NCI-H2227 (cell line): ENCODE measurements at regions not wholly inside any gene's neighbourhood (a gene's known extent, or its start where the extent isn't known, plus 50 kb on each side); places are given as distances from the start of the nearest gene placed in this dataset.
"Not testable (repeated sequence)": the region's sequence is repeated elsewhere in the genome, so short reads cannot be mapped to it uniquely, and the experiment has no call there.

Experiments used
- DNase-seq: peaks from one replicate; lab custom pipeline; 2025; ENCODE audit not compliant: unreplicated experiment; lab: John Stamatoyannopoulos, UW

DNA sequence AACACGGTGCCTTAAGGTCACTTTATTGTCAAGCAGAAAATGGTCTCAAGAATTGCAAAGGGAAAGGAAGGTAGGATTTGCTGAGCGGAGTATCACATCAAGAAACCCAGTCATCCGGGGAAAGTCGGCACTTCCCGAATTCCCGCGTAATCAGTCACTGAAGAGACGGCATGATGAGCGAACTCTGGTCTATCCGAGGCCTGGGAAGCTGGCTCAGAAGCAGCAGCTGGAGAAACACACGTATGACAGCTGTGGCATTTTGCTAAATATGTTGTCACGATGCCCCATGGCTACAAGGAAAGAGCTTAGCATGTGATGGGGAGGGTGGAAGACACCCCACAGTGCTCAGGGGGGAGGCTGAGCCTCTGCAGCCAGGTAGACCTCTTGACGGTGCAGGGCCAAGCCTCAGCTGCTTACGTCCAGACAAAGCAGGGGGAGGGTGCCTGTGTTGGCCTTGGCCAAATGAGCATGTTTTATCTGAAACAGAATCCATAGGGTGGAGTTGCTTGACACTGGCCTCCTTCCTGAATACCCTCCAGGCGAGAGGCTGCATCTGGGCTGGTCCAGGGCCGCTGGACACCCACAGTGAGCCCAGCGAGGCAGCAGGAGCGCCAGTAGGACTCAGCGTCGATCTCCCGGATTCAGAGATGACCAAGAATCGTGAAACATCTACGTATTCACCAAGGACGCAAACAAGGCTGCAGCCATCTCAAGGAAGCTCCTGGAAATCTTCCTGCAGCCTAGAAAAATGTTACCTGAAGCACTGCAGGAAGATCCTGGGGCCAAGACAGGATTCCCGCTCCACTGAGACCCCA lies 118.8 kb upstream of the AFDN start:
- DNase-seq: no peak

DNA sequence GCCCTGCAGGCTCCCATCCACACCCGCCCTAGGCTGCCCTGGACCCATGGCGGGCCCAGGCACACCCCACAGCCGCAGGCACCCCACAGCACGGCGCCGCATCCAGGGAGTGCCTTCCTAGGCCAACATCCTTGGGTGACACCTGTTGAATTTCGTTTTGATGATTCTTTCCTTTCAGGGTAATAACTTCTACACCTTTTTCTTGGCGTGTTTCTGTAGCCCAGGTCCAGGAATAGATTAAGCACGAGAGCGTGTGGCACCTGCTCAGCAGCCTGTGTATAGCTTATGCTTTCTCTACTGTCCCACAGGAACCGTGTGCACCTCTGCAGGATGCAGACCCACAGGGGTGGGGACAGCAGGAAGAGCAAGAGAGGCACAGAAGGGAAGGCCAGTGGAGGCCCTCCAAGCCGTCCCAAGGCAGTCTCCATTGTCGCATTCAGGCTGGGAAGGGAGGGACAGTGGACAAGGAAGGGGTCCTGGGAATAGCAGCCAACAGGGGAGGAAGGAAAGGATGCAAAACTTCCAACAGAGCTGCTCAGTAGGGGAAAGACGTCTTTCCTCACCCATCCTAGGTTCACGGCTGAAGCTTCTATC lies 118.1 kb upstream of the AFDN start:
- no peak for DNase-seq

DNA sequence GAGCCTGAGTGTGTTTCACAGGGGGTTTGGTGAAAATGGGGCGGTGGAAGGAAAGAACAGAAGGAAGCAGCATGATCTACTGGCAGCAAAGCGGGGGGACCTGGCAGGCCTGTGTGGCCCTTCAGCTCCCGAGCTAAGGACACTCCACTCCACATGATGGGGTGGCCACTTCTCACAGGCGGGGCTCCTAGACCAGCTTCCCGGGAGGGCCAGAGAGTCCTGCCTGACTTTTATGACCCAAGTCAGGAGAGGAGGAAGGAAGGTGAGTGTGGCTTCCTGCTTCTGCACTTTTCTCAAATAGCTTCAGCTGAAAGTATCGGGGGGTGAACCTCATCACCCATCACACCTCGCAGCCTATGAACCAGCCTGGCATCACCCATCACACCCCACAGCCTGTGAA lies 117.5 kb upstream of the AFDN start:
- DNase-seq: no peak

DNA sequence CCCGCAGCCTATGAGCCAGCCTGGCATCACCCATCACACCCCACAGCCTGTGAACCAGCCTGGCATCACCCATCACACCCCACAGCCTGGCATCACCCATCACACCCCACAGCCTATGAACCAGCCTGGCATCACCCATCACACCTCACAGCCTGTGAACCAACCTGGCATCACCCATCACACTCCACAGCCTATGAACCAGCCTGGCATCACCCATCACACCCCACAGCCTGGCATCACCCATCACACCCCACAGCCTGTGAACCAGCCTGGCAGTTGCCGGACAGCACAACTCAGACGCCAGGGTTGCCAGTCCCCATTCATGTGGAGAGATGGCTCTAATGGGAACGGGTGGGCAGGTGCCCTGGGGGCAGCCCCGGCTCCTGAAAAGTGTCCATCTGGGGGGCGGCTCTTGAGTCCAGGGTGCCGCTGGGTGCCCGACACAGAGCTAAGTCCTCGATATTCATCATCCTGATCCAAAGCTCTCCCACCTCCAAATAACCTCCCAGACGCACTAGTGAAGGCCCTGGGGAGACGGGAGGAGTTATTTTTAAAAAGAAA lies 116.9 kb upstream of the AFDN start:
- not testable (repeated sequence) for DNase-seq

DNA sequence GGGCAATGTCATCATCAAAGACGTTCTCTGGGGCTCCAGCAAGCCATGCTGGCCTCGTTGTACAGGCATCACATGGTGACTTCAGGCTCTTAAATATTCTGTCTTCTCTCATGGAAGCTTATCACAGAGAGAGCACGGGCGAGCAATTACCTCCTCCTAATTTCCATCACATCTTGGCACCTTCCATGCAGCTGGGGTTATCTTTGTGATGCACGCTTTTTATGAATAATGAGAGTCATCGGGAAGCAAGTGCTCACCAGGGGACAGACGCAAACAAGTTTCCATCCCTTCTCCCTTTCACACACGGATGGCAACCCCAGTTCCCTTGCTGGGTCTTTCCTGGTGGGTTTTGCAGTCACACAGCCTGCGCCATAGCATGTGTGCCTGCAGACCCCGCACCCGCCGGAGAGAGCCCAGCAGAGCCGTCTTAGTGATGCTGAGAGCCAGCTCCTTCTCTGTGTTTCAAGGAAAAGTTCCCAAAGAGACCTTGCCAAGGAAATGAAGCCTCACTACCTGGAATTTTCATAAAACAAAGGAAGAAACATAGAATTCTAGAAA lies 116.3 kb upstream of the AFDN start:
- DNase-seq: no peak

DNA sequence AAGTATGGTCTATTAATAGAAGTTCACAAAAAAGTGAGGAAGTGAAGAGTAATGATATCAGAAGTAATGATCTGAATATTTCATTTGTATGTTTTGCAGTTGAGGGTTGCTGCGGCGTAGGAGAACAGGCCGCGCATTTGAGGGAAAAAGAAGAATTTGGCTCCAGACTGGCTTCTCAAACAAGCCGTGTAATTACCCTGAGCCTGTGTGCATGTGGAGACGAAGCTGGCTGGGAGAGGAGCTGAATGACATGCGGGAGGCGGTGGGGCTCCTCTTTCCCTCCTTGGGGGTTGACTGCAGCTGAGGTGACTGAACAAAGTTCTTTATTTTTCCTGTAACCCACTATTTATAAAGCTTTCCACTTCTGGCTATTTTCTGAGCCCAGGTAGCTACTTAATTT lies 115.5 kb upstream of the AFDN start:
- DNase-seq: no peak

DNA sequence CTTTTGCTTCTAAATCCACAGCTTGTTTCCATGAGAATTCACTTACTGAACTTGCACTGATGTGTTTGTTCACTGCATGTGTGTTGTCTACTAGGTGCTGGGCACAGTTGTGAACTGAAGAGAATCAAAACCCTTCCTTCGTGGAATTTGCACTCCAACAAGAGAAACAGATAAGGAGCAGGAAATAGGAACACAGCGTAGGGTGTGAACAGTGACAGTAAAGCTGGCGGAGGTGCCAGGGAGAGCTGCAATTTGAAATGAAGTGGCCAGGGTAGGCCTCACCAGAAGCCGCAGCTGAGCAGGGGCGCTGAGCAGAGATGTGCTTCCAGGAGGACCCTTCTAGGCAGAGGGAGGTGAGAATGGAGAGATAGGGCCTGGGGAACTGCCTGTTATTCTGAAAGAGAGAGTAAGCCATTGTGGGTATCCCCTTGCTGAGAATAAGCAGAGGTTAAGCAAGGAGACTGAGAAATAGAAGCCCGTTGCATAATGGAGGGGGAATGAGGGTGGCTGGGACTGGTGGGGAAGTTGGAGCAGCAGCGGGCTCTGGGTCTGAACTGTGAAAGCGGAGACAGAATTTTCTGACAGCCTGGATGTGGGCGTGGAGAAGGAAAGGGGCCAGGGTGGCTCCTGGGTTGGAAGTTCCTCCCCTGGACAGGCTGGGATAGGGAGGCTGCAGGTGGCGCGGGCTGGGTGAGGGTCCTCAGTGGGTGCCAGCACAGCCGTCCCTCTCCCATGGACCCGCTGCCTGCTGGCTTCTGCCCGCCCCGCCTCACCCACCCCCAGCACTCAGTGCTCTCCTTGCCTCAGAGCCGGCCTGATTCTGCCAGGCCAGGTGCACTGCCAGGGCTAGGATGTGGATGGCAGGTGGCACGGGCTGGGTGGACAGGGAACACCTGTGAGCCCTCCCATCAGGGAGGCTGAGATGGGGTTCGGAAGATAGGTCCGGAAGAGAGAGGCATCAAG lies 114.7 kb upstream of the AFDN start:
- no peak for DNase-seq

DNA sequence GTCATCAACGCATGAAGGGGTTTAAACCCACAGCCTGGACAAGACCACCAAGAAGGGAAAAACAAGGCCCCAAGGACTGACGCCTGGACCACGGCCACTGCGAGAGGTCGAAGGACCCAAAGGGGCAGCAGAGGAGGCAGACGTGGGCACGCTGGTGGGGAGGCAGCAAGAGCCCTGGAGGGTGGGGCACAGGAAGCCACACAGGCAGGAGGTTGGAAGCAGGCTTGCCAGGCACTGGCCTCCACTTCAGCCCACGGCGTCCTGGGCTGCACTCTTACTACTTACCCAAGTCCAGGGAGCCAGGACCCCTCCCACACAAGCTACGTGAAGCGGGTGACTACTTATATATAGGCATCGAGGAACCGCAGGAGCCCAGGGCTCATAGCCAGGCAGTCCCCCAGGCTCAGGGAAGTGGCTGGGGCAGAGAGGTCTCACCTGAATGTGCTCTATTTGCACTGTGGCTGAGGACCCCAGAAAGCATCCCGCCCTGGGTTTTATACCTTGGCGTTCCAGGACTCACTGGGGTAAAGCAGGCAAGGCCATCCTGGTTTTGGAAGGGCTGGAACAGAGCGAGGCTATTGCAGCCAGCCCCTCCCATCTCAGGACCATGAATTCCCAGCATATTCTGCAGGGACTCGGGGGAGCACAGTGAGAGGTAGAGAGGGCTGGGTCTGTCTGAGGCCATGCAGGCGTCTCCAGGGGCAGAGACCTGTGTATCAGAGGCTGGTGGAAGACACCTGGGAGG lies 113.8 kb upstream of the AFDN start:
- DNase-seq: no peak

DNA sequence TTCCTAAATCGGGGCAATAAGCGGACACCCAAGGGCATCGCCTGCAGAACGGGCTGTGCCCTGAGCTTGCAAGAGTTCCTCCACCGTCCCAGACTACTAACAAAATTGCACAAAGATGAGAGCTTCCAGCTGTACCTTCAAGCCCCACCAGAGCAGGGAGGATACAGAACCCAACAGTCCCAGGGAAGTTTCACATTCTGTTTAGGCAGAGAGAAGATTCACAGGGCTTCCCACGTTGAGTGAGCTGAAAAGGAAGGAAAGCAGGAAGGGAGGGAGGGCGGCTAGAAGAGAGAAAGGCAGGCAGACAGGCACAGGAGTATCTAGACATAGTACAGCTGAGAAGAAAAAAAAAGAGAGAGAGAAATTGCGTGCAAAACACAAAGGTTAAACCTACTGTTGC lies 112.6 kb upstream of the AFDN start:
- no peak for DNase-seq

DNA sequence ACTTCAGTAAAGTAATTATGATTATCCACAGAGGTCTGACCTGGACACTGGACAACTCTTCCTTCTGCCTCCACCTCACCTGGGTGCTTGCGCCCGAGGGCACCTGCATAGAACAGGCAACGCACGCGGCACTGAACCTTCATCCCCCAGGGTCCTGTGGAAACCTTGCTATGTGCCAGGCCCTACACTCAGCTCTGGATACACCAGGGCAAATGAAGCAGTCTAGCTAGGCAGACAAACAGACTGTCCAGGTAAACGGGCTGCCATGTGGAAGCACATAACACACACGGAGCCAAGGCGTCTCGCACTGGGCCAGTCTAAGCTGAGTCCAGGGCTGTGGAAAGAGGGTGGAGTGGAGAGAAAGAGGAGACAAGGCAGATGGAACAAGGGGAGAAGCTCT lies 109.3 kb upstream of the AFDN start:
- no peak for DNase-seq

DNA sequence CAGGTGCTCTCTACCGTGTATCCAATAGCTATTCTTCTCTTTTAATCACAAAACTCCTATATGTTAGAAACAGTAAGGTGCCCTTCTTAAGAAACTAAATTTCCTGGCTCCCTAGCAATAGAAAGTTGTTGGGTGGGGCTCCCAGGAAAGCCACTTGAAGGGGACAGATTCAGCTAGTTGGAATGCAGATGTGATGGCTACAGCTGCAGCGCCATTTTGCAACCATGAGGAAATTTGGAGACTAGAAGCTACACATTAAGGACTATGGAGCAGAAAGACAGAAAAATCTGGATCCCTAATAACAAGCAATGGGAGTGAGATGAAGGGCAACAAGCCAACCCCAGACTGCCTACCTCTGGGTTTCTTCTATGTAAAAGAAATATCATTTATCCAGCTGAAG lies 108.8 kb upstream of the AFDN start:
- DNase-seq: no peak

DNA sequence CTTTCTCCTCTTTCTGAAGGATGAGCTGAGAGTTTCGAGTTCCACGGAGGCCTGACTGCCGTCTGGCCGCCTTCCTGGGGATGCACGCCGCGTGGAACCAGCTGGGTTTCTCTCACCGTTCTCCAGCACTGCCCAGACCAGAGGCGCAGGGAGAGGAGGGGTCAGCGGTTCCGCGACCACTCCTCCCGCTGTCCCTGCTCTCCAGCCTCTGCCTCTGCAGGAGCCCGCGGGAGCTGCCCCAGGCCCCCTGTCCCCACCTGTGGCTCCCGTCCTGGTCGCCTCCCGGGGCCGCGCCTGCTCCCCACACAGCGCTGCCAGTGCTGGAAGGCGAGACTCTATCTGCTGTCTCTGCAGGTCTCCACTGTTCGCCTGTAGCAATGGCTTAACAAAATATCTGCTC lies 106.8 kb upstream of the AFDN start:
- DNase-seq: no peak

DNA sequence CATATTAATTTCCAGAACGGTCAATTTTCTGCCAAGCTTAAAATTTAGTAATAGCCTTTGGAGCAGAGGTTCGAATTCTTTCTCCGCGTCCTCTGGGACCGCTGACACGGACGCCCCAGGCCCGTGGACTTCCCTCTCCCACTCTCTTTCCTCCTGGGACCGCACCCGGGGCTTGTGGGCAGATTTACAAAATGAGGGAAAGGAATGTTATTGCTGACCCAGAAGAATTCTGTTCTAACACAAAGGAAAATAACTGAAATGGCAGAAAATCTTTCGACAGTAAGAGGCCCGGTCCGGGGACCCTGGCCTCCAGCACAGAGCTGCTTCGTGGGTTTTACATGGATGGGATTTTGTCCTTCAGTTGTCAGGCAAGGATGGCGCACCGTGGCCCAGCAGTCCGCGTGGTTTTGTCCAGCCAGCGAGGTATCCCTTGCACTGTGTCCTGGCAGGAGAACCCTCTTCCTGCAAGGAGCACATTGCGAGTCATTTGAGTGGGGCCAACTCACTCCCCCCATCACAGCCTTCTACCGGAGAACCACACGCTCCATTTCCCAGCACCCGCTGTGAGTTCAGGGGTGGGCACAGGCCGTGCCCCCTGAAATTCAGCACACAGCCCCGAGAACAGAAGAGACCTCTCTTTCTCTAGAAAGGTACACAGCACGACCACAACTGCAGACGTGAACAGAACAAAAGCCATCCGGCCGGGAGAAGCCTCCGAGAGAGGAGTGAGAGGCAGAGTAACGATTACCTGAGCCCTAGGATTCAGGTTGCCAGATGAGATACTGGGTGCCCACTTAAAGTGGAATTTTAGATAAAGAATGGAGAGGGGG lies 106.0 kb upstream of the AFDN start:
- DNase-seq: no peak

DNA sequence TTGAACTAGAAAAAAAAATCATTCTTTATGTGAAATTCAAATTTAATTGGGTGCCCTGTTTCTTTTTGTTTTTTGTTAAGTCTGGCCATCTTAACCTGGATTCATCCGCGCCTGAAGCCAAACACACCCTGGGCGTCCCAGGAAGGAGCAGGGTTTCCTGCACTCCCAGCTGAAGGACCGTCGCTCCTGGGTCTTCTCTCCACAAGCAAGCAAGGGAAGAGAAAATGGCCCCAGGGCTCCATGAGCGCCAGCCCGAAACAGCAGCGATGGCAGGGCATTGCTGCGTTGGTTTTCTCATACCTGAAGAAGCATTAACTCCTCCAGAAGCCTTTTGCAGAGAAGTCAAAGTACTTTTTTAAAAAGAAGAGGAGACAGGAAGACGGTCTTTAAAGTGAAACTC lies 105.4 kb upstream of the AFDN start:
- no peak for DNase-seq

DNA sequence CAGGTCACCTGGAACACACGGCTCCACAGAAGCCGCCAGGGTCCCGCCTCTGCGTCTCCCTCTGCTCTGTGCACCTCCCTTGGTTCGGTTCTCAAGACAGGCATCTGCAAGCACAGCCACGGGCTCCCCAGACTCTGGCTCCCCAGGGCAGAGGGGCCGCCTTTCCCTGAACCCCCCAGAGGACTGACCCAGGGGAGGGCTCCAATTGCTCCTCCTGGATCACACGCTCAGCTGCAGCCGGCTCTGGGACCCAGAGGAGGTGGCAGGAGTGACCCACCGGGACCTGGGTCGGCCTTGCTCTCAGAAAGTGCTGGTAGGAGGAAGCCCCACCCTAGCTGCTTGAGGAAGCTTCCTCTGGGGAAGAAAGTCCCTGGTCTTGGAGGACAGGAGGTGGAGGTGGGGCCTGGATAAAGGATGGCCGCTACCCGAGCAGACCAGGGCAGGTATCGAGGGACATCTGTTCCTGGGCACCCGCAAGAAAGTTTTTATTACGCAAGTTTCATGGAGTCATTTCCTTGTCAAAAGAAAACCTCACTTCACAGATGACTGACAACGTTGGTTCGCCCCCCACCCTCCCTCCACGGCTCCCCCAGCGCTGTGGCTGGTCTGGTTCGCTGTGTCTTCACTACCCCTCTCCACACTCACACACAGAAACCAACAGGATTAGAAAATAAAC lies 103.9 kb upstream of the AFDN start:
- no peak for DNase-seq

DNA sequence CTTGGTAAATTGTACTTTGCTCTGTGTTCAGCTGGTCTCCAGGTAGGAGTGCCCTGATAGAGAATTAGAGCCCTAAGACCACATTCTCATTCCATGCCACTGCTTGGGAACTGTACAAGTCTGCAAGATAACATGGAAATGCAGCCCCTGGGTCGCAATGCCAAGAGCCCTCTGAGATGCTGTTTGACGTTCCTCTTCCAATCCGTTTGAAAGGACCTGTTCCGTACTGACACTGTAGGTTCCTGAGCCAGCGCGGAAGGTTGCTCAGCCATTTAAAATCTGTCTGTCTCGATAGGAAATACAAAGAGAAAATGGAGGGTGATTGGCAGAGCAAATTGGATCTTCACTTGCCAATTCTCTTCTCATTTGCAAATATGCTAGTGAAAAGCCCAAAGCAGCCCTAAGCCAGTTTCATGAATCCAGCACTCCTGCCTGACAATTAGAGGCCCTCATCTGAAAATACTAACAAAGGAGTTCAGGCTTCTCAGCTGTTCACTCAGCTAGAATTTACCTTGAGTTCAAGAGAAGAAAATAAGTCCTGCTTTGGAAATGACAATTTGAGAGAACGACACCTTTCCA lies 100.6 kb upstream of the AFDN start:
- DNase-seq: no peak

DNA sequence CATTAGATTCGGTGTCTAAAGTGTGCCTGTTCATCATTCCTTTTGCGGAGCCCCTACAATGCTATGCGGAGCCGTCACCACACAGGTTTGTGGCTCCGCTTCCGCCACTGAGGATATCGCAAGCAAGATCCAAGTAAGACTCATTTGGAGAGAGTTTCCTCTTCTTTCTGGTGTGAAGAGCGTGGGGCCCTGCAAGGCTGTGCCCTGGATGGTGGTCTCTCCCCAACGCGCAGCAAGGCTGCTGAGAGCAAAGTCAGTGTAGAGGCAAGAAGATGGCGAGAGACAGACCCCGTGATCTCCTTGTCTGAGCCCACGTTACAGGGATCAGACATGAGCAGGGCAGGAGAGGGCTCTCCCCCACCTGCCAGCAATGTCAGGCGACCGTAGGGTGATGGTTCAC lies 96.3 kb upstream of the AFDN start:
- DNase-seq: no peak

DNA sequence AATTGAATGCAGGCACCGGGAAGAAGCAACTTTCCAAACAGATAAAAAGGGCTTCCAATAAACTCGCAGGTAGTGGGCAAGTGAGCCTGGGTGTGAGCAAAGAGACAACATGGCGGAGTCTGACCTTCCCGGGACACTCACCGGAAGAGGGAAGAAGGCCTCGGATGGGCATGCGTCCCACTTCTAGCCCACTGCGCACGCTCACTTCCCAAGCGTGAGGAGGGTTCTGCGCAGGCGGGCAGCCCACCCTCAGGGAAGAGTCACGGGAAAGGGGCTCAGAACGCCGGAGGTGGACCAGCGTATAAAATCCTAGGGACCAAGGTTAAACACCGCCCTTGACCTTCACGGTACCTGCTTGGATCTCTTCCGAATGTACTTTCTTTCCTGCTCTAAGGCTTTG lies 95.5 kb upstream of the AFDN start:
- DNase-seq: no peak
